ENCODE measurements at regions not wholly inside any gene's neighbourhood (a gene's known extent, or its start where the extent isn't known, plus 50 kb on each side); places are given as distances from the start of the nearest gene placed in this dataset.

GRCh38 chr10:29687421-29688164 lies 52.8 kb upstream of the SVIL start:
- Mint-ChIP-seq H3K27ac (peak overlapping the region in 4 of 10 donors; percentile 7 to 72 (median 32)), H3K4me1 (peaks cover 27 to 78% (median 69%) of the 10 kb centered on the region in 4 donors), H3K27me3 (no peaks in the 10 kb centered on the region), H3K9me3 (peaks cover 0 to 4% (median 0%) of the 10 kb centered on the region in 9 donors), H3K36me3 (peaks cover 4 to 26% (median 18%) of the 10 kb centered on the region in 3 donors), H3K4me3 (no peak overlapping the region)
- POLR2A ChIA-PET, result interaction anchor here (1.6 kb wide), 1 partner anchor 46 kb away, joined by 4 read pairs; no protein-coding TSS in a partner anchor
- no peak for DNase-seq
- no peak for ATAC-seq

- Mint-ChIP-seq H3K4me1 (peaks cover 44 to 88% (median 80%) of the 10 kb centered on the region in 4 donors), H3K27me3 (no peaks in the 10 kb centered on the region), H3K4me3 (no peak overlapping the region), H3K36me3 (peaks cover 4 to 24% (median 18%) of the 10 kb centered on the region in 3 donors), H3K9me3 (peaks cover 0 to 11% (median 0%) of the 10 kb centered on the region in 9 donors), H3K27ac (peak overlapping the region in 6 of 10 donors; percentile 36 to 85 (median 60))
- DNase-seq, result no peak
- ATAC-seq, result no peak
- POLR2A ChIA-PET, result no interaction called here
These were observed 50.7 kb upstream of the SVIL start for GRCh38 chr10:29685506-29685905.
